Uterus (tissue), 2 donors: ENCODE measurements at regions not wholly inside any gene's neighbourhood (a gene's known extent, or its start where the extent isn't known, plus 50 kb on each side); places are given as distances from the start of the nearest gene placed in this dataset.

Source experiments
- CTCF ChIP-seq, 4 experiments: fragments of 200-600 bp in 2 of 4; fragments of 450-650 bp in 2 of 4; sonication (generic) in 2 of 4; IDR thresholded peaks; one replicate each; pipeline ENCODE4 v1.5.1; 2016 to 2019; ENCODE audit warnings: antibody characterized with exemption in 4 of 4, mild to moderate bottlenecking in 2 of 4, moderate library complexity in 1 of 4
- POLR2A ChIP-seq, 2 donors: fragments of 450-650 bp; IDR thresholded peaks; one replicate each; pipeline ENCODE4 v1.6.1; 2016; ENCODE audit warnings: antibody characterized with exemption in 2 of 2, mild to moderate bottlenecking in 1 of 2, moderate library complexity in 1 of 2

GRCh38 chr6:23601811-23602345 is 524.1 kb upstream of the NRSN1 start:
- TF ChIP-seq CTCF (IDR thresholded peaks at IDR 0.05), result no peak
- TF ChIP-seq POLR2A (IDR thresholded peaks at IDR 0.05), result no peak
